Stimulated activated CD4-positive, alpha-beta T cell treated with anti-CD3 and anti-CD28 coated beads, TNF-alpha, amount 100 ng/mL, for 48 hours (primary cell): ENCODE measurements at regions not wholly inside any gene's neighbourhood (a gene's known extent, or its start where the extent isn't known, plus 50 kb on each side); places are given as distances from the start of the nearest gene placed in this dataset.
"Not testable (repeated sequence)": the region's sequence is repeated elsewhere in the genome, so short reads cannot be mapped to it uniquely, and the experiment has no call there.

Experiments used
- DNase-seq, 3 donors: peaks; one replicate each; pipeline ENCODE4 v3.0.0-alpha.2; 2020; ENCODE audit warnings: low read depth in 3 of 3

DNA sequence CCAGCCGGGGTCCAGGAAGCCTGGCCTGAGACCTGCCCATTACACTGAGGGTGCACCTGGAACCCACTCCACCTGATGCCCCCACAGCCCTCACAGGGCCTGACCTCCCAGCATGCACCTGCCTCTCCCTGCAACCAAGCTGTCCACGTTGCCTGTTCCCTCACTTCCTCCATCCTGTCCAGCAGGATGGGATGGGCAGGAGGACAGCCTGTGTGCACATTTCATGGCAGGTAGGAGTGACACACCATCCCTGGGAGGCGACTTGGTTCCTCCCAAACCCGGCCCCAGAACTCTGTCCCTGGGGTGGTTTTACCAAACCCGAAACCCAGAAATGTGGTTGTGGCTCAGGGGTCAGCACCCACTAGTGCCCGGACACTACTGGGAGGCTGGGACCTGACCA, 203.8 kb upstream of the ZNF519 start:
- not testable (repeated sequence) for DNase-seq

GRCh38 chr18:14321217-14321616, 189.0 kb upstream of the ZNF519 start:
- DNase-seq = not testable (repeated sequence)

GRCh38 chr18:14301255-14301654, 169.0 kb upstream of the ZNF519 start:
- not testable (repeated sequence) for DNase-seq

DNA sequence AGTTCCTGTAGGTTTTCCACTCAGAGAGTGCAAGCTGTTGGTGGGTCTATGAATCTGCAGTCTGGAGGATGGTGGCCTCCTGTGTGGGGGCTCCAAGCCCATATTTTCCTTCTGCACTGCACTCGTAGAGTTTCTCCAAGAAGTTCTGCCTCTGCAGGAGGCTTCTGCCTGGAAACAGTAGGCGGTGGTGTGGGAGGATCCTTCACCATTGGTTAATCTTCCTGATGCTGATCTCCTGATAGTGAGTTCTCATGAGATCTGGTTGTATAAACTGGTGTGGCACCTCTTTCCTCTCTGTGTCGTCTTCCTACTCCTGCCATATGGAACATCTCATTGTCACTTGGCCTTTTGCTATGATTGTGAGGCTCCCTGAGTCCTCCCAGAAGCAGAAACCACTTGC, 162.8 kb upstream of the ZNF519 start:
- not testable (repeated sequence) for DNase-seq

GRCh38 chr18:14285053-14285452, 152.8 kb upstream of the ZNF519 start:
- no peak for DNase-seq

DNA sequence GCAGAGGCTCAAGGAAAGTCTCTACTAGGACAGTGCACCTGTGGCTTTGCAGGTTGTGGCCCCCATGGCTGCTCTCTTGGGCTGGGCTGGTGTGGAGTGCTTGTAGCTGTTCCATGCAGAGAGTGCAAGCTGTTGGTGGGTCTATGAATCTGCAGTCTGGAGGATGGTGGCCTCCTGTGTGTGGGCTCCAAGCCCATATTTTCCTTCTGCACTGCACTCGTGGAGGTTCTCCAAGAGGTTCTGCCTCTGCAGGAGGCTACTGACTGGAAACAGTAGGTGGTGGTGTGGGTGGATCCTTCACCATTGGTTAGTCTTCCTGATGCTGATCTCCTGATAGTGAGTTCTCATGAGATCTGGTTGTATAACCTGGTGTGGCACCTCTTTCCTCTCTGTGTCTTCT, 143.2 kb upstream of the ZNF519 start:
- DNase-seq = not testable (repeated sequence)

- DNase-seq = not testable (repeated sequence)
Measured at GRCh38 chr18:14265637-14266410, 133.6 kb upstream of the ZNF519 start.

DNA sequence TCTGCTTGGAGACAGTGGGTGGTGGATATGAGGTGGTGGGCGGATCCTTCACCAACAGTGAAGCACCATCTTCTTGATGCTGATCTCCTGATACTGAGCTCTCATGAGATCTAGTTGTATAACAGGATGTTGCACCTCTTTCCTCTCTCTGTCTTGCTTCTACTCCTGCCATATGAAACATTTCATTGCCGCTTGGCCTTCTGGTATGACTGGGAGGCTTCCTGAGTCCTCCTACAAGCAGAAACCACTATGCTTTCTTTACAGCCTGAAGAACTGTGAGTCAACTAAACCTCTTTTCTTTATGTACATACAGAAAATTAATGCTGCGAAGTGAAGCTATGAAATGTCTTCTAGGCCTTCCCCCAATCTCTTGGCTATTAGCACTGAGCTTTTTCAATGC, 130.6 kb upstream of the ZNF519 start:
- not testable (repeated sequence) for DNase-seq

DNA sequence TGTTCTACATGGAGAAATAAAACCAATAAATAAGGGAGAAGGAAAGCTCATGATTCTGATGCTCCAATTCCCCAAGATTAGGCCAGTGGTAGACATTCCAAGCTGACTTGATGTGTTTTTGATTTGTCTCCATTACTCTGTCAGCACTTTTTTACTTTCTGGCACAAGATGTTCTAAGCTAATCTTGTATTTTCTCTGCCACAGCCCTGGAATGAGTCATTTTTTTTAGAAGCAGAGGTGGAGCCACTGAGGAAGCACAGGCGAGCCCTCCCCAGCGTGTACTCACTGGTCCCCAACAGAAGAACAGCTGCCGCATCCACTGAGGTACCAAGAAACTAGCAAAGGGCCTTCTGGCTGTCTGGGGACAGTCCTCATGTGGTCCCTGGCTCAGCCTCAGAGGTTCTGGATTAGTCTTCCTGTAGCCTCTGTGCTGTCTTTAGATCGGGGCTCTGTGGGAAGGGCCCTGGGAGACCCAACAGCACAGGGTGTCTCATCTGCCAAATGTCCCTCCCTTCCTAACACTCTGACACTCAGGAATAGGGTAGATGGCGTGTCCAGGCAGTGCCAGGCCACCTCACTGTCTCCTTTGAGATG, 117.9 kb upstream of the ZNF519 start:
- not testable (repeated sequence) for DNase-seq

- not testable (repeated sequence) for DNase-seq
Measured at GRCh38 chr18:14239224-14239623, 107.0 kb upstream of the ZNF519 start.

DNA sequence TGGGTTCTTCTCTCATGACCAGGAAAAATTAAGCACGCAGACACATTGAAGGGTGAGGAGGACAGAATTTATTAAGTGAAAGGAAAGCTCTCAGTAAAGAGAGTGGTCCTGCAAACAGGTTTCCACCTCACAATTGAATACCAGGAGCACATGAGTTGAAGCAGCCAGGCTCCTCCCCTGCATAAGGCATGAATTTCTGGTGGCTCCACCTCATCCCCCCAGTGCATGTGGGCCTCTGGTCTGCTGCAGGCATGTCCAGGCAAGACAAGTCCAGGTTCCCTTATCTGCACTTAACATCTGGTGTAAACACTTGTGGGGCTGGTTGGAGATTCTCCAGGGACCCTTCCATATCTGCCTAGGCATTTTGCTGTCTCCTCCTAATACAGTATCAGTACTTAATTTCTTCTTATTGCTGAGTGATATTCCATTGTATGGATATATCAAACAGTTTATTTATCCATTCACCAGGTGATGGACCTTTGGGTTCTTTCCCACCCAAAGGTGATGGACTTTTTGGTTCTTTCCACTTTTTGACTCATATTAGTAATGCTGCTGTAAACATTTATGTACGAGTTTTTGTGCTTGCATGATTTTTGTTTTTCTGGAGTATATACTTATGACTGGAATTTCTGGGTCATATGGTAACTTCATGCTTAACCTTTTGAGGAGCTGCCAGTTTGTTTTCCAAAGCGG, 104.3 kb upstream of the ZNF519 start:
- not testable (repeated sequence) for DNase-seq

DNA sequence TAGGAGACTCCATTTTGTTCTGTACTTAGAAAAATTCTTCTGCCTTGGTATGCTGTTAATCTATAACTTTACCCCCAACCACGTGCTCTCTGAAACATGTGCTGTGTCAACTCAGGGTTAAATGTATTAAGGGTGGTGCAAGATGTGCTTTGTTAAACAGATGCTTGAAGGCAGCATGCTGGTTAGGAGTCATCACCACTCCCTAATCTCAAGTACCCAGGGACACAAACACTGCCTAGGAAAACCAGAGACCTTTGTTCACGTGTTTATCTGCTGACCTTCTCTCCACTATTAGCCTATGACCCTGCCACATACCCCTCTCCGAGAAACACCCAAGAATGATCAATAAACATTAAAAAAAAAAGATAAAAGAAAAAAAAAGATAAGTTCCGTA, 93.0 kb upstream of the ZNF519 start:
- not testable (repeated sequence) for DNase-seq

- DNase-seq = not testable (repeated sequence)
Measured at GRCh38 chr18:14224551-14225285, 92.5 kb upstream of the ZNF519 start.

GRCh38 chr18:14223919-14224318, 91.7 kb upstream of the ZNF519 start:
- DNase-seq = not testable (repeated sequence)

GRCh38 chr18:14223231-14223822, 91.1 kb upstream of the ZNF519 start:
- not testable (repeated sequence) for DNase-seq

DNA sequence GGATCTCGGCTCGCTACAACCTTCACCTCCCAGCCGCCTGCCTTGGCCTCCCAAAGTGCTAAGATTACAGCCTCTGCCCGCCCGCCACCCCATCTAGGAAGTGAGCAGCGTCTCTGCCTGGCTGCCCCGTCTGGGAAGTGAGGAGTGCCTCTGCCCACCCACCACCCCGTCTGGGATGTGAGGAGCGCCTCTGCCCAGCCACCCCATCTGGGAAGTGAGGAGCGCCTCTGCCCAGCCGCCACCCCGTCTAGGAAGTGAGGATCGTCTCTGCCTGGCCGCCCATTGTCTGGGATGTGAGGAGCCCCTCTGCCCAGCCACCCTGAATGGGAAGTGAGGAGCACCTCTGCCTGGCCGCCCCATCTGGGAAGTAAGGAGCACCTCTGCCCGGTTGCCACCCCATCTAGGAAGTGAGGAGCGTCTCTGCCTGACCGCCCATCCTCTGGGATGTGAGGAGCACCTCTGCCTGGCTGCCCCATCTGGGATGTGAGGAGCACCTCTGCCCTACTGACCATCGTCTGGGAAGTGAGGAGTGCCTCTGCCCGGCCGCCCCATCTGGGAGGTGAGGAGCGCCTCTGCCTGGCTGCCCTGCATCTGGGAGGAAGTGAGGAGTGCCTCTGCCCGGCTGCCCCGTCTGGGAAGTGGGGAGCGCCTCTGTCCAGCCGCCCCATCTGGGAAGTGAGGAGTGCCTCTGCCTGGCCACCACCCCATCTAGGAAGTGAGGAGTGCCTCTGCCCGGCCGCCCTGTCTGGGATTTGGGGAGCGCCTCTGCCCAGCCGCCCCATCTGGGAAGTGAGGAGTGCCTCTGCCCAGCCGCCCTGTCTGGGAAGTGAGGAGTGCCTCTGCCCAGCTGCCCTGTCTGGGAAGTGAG, 90.4 kb upstream of the ZNF519 start:
- not testable (repeated sequence) for DNase-seq

DNA sequence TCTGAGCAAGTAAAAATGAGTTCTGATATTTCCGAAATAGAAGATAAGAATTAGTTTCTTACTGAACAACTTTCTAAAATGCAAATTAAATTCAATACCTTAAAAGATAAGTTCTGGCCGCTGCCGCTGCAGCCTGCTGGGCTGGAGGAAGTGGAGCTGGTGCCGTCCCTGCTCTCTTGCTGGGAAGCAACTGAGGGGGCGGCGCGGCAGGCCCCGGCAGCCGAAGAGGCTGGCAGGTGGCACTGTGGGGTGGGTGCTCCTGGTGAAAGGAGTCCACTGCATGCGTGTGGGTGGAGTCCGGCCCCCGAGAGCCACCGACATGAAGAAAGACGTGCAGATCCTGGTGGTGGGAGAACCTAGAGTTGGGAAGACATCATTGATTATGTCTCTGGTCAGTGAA, 89.5 kb upstream of the ZNF519 start:
- no peak for DNase-seq

- DNase-seq = not testable (repeated sequence)
Measured at GRCh38 chr18:14215952-14216351, 83.7 kb upstream of the ZNF519 start.

DNA sequence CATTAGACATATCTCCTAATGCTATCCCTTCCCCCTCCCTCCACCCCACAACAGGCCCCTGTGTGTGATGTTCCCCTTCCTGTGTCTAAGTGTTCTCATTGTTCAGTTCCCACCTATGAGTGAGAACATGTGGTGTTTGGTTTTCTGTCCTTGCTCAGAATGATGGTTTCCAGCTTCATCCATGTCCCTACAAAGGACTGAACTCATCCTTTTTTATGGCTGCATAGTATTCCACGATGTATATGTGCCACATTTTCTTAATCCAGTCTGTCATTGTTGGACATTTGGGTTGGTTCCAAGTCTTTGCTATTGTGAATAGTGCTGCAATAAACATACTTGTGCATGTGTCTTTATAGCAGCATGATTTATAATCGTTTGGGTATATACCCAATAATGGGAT, 71.2 kb upstream of the ZNF519 start:
- DNase-seq = not testable (repeated sequence)

DNA sequence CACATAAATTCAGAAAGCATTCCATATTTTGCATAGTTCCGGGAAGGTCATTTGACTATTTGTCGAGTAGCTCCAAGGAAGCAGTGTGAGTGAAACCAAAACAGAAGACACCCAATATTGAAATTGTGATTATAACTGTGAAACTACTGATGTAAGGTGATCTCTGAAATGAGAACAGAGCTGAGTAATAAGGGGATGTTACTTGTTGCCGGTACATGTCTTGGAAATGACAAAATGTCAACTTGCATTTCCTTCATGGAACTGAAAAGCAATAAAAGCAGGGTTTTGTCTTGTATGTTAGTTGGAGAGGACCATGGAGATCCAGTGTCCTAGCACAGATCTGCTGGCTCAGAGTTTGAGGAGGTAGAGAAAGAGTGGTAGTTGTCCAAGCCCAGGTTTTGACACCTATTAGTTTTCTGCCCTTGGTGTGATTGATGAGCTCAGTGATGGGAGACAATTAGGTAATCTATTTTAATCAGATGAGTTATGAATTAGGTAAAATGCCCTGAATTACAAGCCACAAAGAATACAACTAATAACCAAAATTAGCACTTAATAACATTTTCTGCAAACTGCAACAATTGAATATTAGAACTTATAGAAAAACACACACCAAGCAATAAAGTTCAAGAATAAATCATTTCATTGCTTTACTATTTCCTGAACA, 58.7 kb upstream of the ZNF519 start:
- not testable (repeated sequence) for DNase-seq
